ENCODE measurements at regions not wholly inside any gene's neighbourhood (a gene's known extent, or its start where the extent isn't known, plus 50 kb on each side); places are given as distances from the start of the nearest gene placed in this dataset.

DNA sequence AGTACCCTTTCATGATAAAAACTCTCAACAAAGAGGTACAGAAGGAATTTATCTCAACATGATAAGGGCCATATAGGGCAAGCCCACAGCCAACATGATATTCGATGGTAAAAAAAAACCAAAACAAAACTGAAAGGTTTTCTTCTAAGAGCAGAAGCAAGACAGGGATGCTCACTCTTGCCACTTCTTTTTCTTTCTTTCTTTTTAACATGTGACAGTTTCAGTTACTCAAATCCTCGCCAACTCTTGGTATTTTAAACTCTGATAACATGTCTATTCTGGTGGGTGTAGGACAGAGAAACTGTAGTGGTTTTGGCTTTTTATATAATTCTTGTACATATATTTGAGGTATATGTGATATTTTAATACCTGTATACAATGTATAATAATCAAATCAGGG is 74.0 kb upstream of the NMNAT3 start:
- Histone ChIP-seq H3K36me3 (ENCODE audit: control insufficient read depth in 4 of 4, insufficient read depth in 4 of 4, low read length in 3 of 4) (no peaks in the 10 kb centered on the region), H3K9me3 (ENCODE audit: control extremely low read depth in 1 of 5, control insufficient read depth in 4 of 5, insufficient read depth in 2 of 5, low read depth in 1 of 5, low read length in 4 of 5) (peaks cover 0 to 13% (median 3%) of the 10 kb centered on the region in 5 experiments), H3K4me3 (ENCODE audit: control insufficient read depth in 1 of 7, extremely low read depth in 1 of 7, insufficient read depth in 4 of 7, low read depth in 2 of 7, low read length in 6 of 7) (no peak overlapping the region), H3K4me1 (ENCODE audit: control extremely low read depth in 1 of 4, control insufficient read depth in 4 of 4, insufficient read depth in 4 of 4, low read length in 3 of 4) (no peaks in the 10 kb centered on the region), H3K27ac (ENCODE audit: insufficient read depth in 1 of 2, low read depth in 1 of 2, low read length in 2 of 2, poor library complexity in 1 of 2, severe bottlenecking in 2 of 2) (no peak overlapping the region), H3K27me3 (replicated peaks in 2 of 5; ENCODE audit: control insufficient read depth in 4 of 5, insufficient read depth in 5 of 5, low read length in 4 of 5) (no peaks in the 10 kb centered on the region)
- WGBS (ENCODE audit: insufficient coverage) = 100% methylated on average over 1 of the region's 2 CpGs
- CTCF ChIA-PET = no interaction called here
- POLR2A ChIA-PET = no interaction called here
- DNase-seq = no peak

GRCh38 chr3:139746481-139746880 is 68.7 kb upstream of the NMNAT3 start:
- ChIA-PET CTCF (no interaction called here), POLR2A (no interaction called here)
- Histone ChIP-seq H3K9me3 (ENCODE audit: control extremely low read depth in 1 of 5, control insufficient read depth in 4 of 5, insufficient read depth in 2 of 5, low read depth in 1 of 5, low read length in 4 of 5) (peaks cover 0 to 16% (median 3%) of the 10 kb centered on the region in 5 experiments), H3K4me3 (ENCODE audit: control insufficient read depth in 1 of 7, extremely low read depth in 1 of 7, insufficient read depth in 4 of 7, low read depth in 2 of 7, low read length in 6 of 7) (no peak overlapping the region), H3K27ac (ENCODE audit: insufficient read depth in 1 of 2, low read depth in 1 of 2, low read length in 2 of 2, poor library complexity in 1 of 2, severe bottlenecking in 2 of 2) (no peak overlapping the region), H3K4me1 (ENCODE audit: control extremely low read depth in 1 of 4, control insufficient read depth in 4 of 4, insufficient read depth in 4 of 4, low read length in 3 of 4) (no peaks in the 10 kb centered on the region), H3K27me3 (replicated peaks in 2 of 5; ENCODE audit: control insufficient read depth in 4 of 5, insufficient read depth in 5 of 5, low read length in 4 of 5) (peaks cover 0 to 1% (median 0%) of the 10 kb centered on the region in 5 experiments), H3K36me3 (ENCODE audit: control insufficient read depth in 4 of 4, insufficient read depth in 4 of 4, low read length in 3 of 4) (no peaks in the 10 kb centered on the region)
- DNase-seq = no peak

DNA sequence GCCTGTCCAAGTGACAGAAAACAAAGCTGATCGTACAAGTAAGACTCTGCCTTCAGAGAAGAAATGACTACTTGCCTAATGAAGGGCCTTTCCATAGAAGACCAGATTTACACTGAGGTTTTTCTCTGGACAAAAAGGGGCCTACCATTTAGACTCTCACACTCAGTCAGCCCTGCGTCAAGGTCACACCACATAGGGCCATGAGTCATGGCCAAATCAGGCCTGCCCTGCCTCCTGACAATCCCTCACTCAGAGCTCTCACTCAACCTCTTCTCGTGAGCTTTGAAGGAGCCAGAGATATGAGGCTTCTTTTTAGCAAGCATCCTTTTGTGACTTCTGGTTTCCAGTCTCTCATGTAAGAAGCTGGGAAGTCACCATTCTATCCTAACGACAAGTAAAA is 68.1 kb upstream of the NMNAT3 start:
- no peaks in the 10 kb centered on the region for H3K36me3 ChIP-seq (ENCODE audit: control insufficient read depth in 4 of 4, insufficient read depth in 4 of 4, low read length in 3 of 4)
- DNase-seq = no peak
- CTCF ChIA-PET = no interaction called here

GRCh38 chr3:139738697-139739096 is 60.9 kb upstream of the NMNAT3 start:
- DNase-seq = no peak
- CTCF ChIA-PET = no interaction called here

More for the DNA sequence above, 68.1 kb upstream of the NMNAT3 start:
- 79% methylated on average over 2 of the region's 4 CpGs for WGBS (ENCODE audit: insufficient coverage)
- no peak overlapping the region for H3K4me3 ChIP-seq (ENCODE audit: control insufficient read depth in 1 of 7, extremely low read depth in 1 of 7, insufficient read depth in 4 of 7, low read depth in 2 of 7, low read length in 6 of 7)
- peaks cover 0 to 15% (median 3%) of the 10 kb centered on the region in 5 experiments for H3K9me3 ChIP-seq (ENCODE audit: control extremely low read depth in 1 of 5, control insufficient read depth in 4 of 5, insufficient read depth in 2 of 5, low read depth in 1 of 5, low read length in 4 of 5)
- peaks cover 0 to 1% (median 0%) of the 10 kb centered on the region in 5 experiments for H3K27me3 ChIP-seq (replicated peaks in 2 of 5; ENCODE audit: control insufficient read depth in 4 of 5, insufficient read depth in 5 of 5, low read length in 4 of 5)
- no peaks in the 10 kb centered on the region for H3K4me1 ChIP-seq (ENCODE audit: control extremely low read depth in 1 of 4, control insufficient read depth in 4 of 4, insufficient read depth in 4 of 4, low read length in 3 of 4)
- POLR2A ChIA-PET = no interaction called here
- no peak overlapping the region for H3K27ac ChIP-seq (ENCODE audit: insufficient read depth in 1 of 2, low read depth in 1 of 2, low read length in 2 of 2, poor library complexity in 1 of 2, severe bottlenecking in 2 of 2)

DNA sequence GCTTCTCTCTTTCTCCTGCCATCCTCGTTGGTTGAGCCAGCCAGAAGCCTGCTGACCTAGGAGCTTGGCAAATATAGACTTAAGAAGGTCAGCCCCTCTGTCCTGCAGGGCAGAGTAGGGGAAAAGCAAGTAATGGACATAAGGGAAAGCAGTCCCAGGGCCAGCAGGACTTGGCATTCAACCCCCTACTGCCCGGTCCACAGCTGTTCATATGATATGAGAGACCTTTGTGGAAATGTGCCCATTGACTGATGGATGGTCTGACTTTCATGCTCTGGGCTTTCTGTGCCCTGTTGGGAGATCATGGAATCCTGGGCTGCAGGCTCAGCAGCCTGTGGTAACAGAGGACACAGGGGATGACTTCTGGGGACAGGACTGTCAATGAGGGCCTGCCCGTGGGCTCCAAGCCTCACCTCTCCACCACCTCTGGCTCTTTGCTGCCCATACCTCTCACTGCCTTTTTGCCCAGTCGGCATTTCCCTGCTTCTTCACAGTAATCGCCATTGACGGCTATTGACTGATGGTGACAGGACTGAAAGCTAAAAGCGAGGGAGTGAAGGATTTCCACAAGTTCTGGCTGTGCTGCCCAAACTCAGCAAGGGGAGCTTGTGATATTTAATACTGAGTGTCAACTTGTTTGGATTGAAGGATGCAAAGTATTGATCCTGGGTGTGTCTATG is 60.0 kb upstream of the NMNAT3 start:
- peaks cover 0 to 4% (median 0%) of the 10 kb centered on the region in 5 experiments for H3K27me3 ChIP-seq (replicated peaks in 2 of 5; ENCODE audit: control insufficient read depth in 4 of 5, insufficient read depth in 5 of 5, low read length in 4 of 5)
- ChIA-PET CTCF (no interaction called here), POLR2A (no interaction called here)
- no peak for DNase-seq
- no peak overlapping the region for H3K4me3 ChIP-seq (ENCODE audit: control insufficient read depth in 1 of 7, extremely low read depth in 1 of 7, insufficient read depth in 4 of 7, low read depth in 2 of 7, low read length in 6 of 7)
- WGBS (ENCODE audit: insufficient coverage) = 90% methylated on average over 7 of the region's 7 CpGs
- no peaks in the 10 kb centered on the region for H3K4me1 ChIP-seq (ENCODE audit: control extremely low read depth in 1 of 4, control insufficient read depth in 4 of 4, insufficient read depth in 4 of 4, low read length in 3 of 4)
- H3K9me3 ChIP-seq (ENCODE audit: control extremely low read depth in 1 of 5, control insufficient read depth in 4 of 5, insufficient read depth in 2 of 5, low read depth in 1 of 5, low read length in 4 of 5) = no peaks in the 10 kb centered on the region
- H3K27ac ChIP-seq (ENCODE audit: insufficient read depth in 1 of 2, low read depth in 1 of 2, low read length in 2 of 2, poor library complexity in 1 of 2, severe bottlenecking in 2 of 2) = no peak overlapping the region
- H3K36me3 ChIP-seq (ENCODE audit: control insufficient read depth in 4 of 4, insufficient read depth in 4 of 4, low read length in 3 of 4) = no peaks in the 10 kb centered on the region

More at GRCh38 chr3:139738697-139739096, 60.9 kb upstream of the NMNAT3 start:
- no peaks in the 10 kb centered on the region for H3K9me3 ChIP-seq (ENCODE audit: control extremely low read depth in 1 of 5, control insufficient read depth in 4 of 5, insufficient read depth in 2 of 5, low read depth in 1 of 5, low read length in 4 of 5)
- no peaks in the 10 kb centered on the region for H3K36me3 ChIP-seq (ENCODE audit: control insufficient read depth in 4 of 4, insufficient read depth in 4 of 4, low read length in 3 of 4)
- no peaks in the 10 kb centered on the region for H3K4me1 ChIP-seq (ENCODE audit: control extremely low read depth in 1 of 4, control insufficient read depth in 4 of 4, insufficient read depth in 4 of 4, low read length in 3 of 4)
- WGBS (ENCODE audit: insufficient coverage) = 100% methylated on average over 3 of the region's 3 CpGs
- H3K4me3 ChIP-seq (ENCODE audit: control insufficient read depth in 1 of 7, extremely low read depth in 1 of 7, insufficient read depth in 4 of 7, low read depth in 2 of 7, low read length in 6 of 7) = no peak overlapping the region
- H3K27ac ChIP-seq (ENCODE audit: insufficient read depth in 1 of 2, low read depth in 1 of 2, low read length in 2 of 2, poor library complexity in 1 of 2, severe bottlenecking in 2 of 2) = no peak overlapping the region
- POLR2A ChIA-PET = no interaction called here
- peaks cover 0 to 5% (median 0%) of the 10 kb centered on the region in 5 experiments for H3K27me3 ChIP-seq (replicated peaks in 2 of 5; ENCODE audit: control insufficient read depth in 4 of 5, insufficient read depth in 5 of 5, low read length in 4 of 5)

- CTCF ChIA-PET = interaction anchor here (1.1 kb wide), 1 partner anchor 15 kb away, joined by 3 read pairs; no protein-coding TSS in a partner anchor
- no peaks in the 10 kb centered on the region for H3K36me3 ChIP-seq (ENCODE audit: control insufficient read depth in 4 of 4, insufficient read depth in 4 of 4, low read length in 3 of 4)
- WGBS (ENCODE audit: insufficient coverage) = 81% methylated on average over 5 of the region's 6 CpGs
- no peaks in the 10 kb centered on the region for H3K9me3 ChIP-seq (ENCODE audit: control extremely low read depth in 1 of 5, control insufficient read depth in 4 of 5, insufficient read depth in 2 of 5, low read depth in 1 of 5, low read length in 4 of 5)
- POLR2A ChIA-PET = no interaction called here
- H3K27ac ChIP-seq (ENCODE audit: insufficient read depth in 1 of 2, low read depth in 1 of 2, low read length in 2 of 2, poor library complexity in 1 of 2, severe bottlenecking in 2 of 2) = no peak overlapping the region
- H3K27me3 ChIP-seq (replicated peaks in 2 of 5; ENCODE audit: control insufficient read depth in 4 of 5, insufficient read depth in 5 of 5, low read length in 4 of 5) = peaks cover 0 to 4% (median 0%) of the 10 kb centered on the region in 5 experiments
- H3K4me3 ChIP-seq (ENCODE audit: control insufficient read depth in 1 of 7, extremely low read depth in 1 of 7, insufficient read depth in 4 of 7, low read depth in 2 of 7, low read length in 6 of 7) = no peak overlapping the region
- no peak for DNase-seq
- H3K4me1 ChIP-seq (ENCODE audit: control extremely low read depth in 1 of 4, control insufficient read depth in 4 of 4, insufficient read depth in 4 of 4, low read length in 3 of 4) = no peaks in the 10 kb centered on the region
Observed at GRCh38 chr3:139735191-139735590, 57.4 kb upstream of the NMNAT3 start.

DNA sequence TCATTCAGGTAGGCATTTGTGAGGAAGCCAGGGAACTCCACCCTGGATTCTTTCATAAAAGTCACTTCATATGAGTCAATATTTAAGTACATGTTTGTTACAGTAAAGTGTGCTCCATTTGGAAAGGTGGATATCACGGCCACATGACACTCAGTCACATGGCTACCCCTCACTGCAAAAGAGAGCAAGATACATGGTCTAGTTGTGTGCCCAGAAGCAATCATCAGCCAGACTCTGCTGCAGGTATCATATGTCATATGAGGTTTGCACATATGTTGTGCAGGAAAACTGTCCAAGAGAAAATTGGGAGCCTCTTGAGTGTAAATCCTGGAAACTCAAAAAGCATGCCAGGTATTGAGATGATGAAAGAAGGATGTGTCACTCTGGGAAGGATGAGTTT is 55.0 kb upstream of the NMNAT3 start:
- Histone ChIP-seq H3K4me3 (ENCODE audit: control insufficient read depth in 1 of 7, extremely low read depth in 1 of 7, insufficient read depth in 4 of 7, low read depth in 2 of 7, low read length in 6 of 7) (no peak overlapping the region), H3K27me3 (replicated peaks in 2 of 5; ENCODE audit: control insufficient read depth in 4 of 5, insufficient read depth in 5 of 5, low read length in 4 of 5) (no peaks in the 10 kb centered on the region), H3K27ac (ENCODE audit: insufficient read depth in 1 of 2, low read depth in 1 of 2, low read length in 2 of 2, poor library complexity in 1 of 2, severe bottlenecking in 2 of 2) (no peak overlapping the region), H3K9me3 (ENCODE audit: control extremely low read depth in 1 of 5, control insufficient read depth in 4 of 5, insufficient read depth in 2 of 5, low read depth in 1 of 5, low read length in 4 of 5) (no peaks in the 10 kb centered on the region), H3K36me3 (ENCODE audit: control insufficient read depth in 4 of 4, insufficient read depth in 4 of 4, low read length in 3 of 4) (no peaks in the 10 kb centered on the region), H3K4me1 (ENCODE audit: control extremely low read depth in 1 of 4, control insufficient read depth in 4 of 4, insufficient read depth in 4 of 4, low read length in 3 of 4) (no peaks in the 10 kb centered on the region)
- ChIA-PET CTCF (no interaction called here), POLR2A (no interaction called here)
- 100% methylated on average over 1 of the region's 1 CpG for WGBS (ENCODE audit: insufficient coverage)
- no peak for DNase-seq

Data from common myeloid progenitor, CD34-positive (primary cell).